Activated CD8-positive, alpha-beta memory T cell treated with anti-CD3 and anti-CD28 coated beads, Interleukin-2, amount 10 ng/mL, durations not matched to agents 7 days and 5 days (primary cell): ENCODE measurements at regions not wholly inside any gene's neighbourhood (a gene's known extent, or its start where the extent isn't known, plus 50 kb on each side); places are given as distances from the start of the nearest gene placed in this dataset.

ENCODE experiments used
- ATAC-seq: fragments of 150-1000 bp; cut with Tn5 transposase; one replicate; pipeline ENCODE4 v1.10.0; 2021; ENCODE audit warnings: moderate library complexity
- CTCF ChIA-PET: fragments of 350-600 bp; sonication (Branson Sonifier 250); formaldehyde crosslinking; loops from one replicate; lab custom pipeline; 2021; ENCODE audit warnings: antibody characterized with exemption; lab: Charles Lee
- DNase-seq: peaks from one replicate; pipeline ENCODE4 v3.0.0-alpha.2; 2020
- H3K27ac Mint-ChIP-seq: one replicate; pipeline ENCODE4 v1.8.0; 2021; ENCODE audit warnings: mild to moderate bottlenecking, mixed read lengths
- H3K27me3 Mint-ChIP-seq: one replicate; pipeline ENCODE4 v1.8.0; 2021; ENCODE audit warnings: mixed read lengths
- H3K36me3 Mint-ChIP-seq: one replicate; pipeline ENCODE4 v1.8.0; 2021; ENCODE audit warnings: mild to moderate bottlenecking, mixed read lengths
- H3K4me1 Mint-ChIP-seq: one replicate; pipeline ENCODE4 v1.8.0; 2021; ENCODE audit warnings: mixed read lengths
- H3K4me3 Mint-ChIP-seq: one replicate; pipeline ENCODE4 v1.8.0; 2021; ENCODE audit warnings: mild to moderate bottlenecking, moderate library complexity, mixed read lengths
- H3K9me3 Mint-ChIP-seq: one replicate; pipeline ENCODE4 v1.8.0; 2022; ENCODE audit warnings: low read depth, mixed read lengths

DNA sequence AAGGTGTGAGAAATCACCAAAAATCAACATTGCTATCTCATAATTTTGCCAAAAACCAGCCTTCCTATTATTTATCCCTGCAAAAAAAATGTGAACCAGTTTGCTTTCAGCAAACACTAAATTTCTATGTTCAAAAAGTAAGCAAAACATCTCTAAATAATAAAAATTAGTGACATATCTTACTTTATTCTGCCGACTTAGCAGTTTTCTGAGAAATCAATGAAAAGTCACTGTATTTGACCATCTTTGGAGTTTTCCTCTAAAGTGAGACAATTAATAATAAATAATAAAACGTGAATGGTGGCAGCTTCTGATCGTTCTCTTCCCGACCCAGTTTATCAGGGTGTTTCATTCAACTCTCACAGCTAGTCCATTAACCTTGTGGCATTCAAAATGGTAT is 158.6 kb upstream of the TARS1 start:
- DNase-seq = no peak
- no peak for ATAC-seq
- Mint-ChIP-seq H3K27me3 (no peaks in the 10 kb centered on the region), H3K4me1 (no peaks in the 10 kb centered on the region), H3K4me3 (no peak overlapping the region), H3K9me3 (no peaks in the 10 kb centered on the region), H3K36me3 (no peaks in the 10 kb centered on the region), H3K27ac (no peak overlapping the region)
- CTCF ChIA-PET = no interaction called here

DNA sequence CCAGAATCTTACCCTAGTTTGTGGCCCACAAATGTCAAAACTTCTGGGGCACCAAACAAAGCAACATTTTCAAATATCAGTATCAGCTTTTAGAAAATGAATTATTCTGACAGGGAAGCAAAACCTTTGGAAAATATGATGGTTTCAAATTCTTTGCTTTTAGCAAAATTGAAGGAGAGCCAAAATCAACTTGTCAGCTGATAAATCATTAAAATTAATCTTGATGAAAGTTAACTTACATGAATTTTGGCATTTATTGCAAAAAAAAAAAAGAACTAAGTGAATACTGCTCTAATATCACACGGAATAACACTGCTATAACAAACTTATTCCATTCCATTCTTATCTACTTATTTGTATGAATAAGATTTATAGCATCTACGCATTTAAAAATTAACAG is 158.1 kb upstream of the TARS1 start:
- Mint-ChIP-seq H3K9me3 (no peaks in the 10 kb centered on the region), H3K27me3 (no peaks in the 10 kb centered on the region), H3K27ac (no peak overlapping the region), H3K36me3 (no peaks in the 10 kb centered on the region), H3K4me3 (no peak overlapping the region), H3K4me1 (no peaks in the 10 kb centered on the region)
- DNase-seq = no peak
- ATAC-seq = no peak
- CTCF ChIA-PET = no interaction called here

DNA sequence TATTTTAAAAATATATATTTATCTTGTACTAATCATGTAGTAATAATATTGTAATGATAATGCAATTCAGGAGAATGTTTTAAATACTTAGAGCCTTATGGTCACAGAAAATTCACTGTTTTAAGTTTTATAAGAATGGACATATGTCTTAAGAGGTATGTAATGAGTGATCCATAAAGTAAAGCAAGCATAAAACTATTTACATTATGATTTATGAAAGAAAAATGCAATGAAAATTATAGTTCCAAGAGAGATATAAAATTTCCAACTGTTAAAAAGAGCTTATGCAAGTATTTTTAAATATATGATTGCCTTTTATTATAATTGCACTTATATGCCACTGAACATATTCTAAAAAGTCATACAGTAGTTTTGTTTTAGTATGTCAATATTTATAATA is 157.5 kb upstream of the TARS1 start:
- Mint-ChIP-seq H3K4me3 (no peak overlapping the region), H3K4me1 (no peaks in the 10 kb centered on the region), H3K27ac (no peak overlapping the region), H3K27me3 (no peaks in the 10 kb centered on the region), H3K36me3 (no peaks in the 10 kb centered on the region), H3K9me3 (no peaks in the 10 kb centered on the region)
- DNase-seq = no peak
- CTCF ChIA-PET = no interaction called here
- ATAC-seq = no peak

DNA sequence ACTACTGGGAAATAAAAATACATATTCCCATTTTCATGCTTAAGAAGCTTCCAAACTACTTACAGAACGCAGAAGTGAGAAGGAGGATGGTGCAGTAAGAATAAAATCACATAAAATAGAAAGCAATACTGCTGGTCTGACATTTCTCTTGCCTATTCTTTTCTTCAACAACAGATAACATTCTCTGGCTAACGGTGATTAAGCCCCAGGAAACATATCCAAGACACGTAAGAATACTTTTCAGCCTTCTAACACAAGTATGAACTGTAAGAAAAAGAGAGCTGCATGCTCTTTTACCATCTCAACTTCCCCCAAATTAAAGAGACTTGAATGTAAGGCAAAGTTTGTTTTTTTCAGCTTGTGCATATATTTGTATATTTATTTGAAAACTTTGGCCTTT is 156.1 kb upstream of the TARS1 start:
- Mint-ChIP-seq H3K27ac (no peak overlapping the region), H3K36me3 (no peaks in the 10 kb centered on the region), H3K4me1 (no peaks in the 10 kb centered on the region), H3K27me3 (no peaks in the 10 kb centered on the region), H3K4me3 (no peak overlapping the region), H3K9me3 (no peaks in the 10 kb centered on the region)
- ATAC-seq (no peak), DNase-seq (no peak)
- CTCF ChIA-PET = no interaction called here

DNA sequence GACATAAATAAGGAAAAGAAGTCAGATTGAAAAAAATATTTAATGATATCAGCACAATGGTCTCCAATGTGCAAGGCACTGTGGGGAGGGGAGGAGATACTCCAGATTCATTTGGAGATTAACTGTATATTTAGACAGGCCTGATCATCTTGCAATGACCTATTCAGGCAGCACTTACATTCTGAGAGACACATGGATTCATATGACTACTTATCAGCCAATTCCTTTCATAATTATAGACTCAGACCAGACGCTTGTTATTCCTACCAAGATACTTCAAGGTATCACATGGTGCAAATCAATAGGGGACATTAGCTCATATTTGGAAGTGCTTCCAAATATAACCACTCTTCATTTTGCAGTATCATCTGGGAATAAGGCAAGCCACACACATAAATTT is 153.5 kb upstream of the TARS1 start:
- ATAC-seq = no peak
- Mint-ChIP-seq H3K4me3 (no peak overlapping the region), H3K36me3 (no peaks in the 10 kb centered on the region), H3K9me3 (peaks cover 5% of the 10 kb centered on the region), H3K27ac (no peak overlapping the region), H3K27me3 (no peaks in the 10 kb centered on the region), H3K4me1 (no peaks in the 10 kb centered on the region)
- CTCF ChIA-PET = no interaction called here
- DNase-seq = no peak

DNA sequence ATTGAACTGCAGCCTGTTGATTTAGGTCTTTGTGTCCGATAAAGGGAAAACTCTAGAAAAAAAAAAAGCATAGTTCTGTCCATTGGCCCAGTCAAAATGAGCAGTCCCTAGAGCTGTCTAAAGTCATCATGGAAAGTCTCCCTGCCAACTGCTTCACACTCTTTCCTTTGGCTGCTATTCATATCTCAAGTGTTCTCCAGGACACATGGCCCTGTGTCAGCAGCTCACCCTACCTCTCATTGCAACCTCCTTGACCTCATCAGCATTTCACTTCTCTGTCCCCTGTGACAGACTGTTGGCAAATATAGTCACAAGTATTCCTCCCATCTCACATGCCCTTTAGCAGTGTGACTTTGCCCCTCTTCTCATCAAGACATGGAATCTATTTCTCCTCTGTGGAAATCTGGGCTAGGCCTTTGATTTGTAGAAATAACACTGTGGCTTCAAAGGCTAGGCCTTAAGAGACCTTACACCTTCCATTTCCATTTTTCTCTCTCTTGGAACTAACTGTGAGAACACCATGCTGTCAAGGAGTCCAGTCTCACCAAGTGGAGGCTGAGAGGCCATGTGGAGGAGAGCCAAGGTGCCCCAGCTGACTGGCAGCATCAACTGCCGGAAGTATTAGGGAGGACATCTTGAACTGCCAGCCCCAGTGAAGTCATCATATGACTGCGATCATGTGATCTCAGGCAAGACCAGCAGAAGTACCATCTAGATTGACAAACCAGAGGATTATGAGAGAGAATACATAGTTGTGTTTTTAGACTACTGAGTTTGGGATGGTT is 149.4 kb upstream of the TARS1 start:
- peaks cover 5% of the 10 kb centered on the region for H3K9me3 Mint-ChIP-seq
- H3K4me3 Mint-ChIP-seq = no peak overlapping the region
- H3K4me1 Mint-ChIP-seq = no peaks in the 10 kb centered on the region
- DNase-seq (no peak), ATAC-seq (no peak)
- no peaks in the 10 kb centered on the region for H3K27me3 Mint-ChIP-seq
- H3K27ac Mint-ChIP-seq = no peak overlapping the region
- no peaks in the 10 kb centered on the region for H3K36me3 Mint-ChIP-seq
- CTCF ChIA-PET = no interaction called here

DNA sequence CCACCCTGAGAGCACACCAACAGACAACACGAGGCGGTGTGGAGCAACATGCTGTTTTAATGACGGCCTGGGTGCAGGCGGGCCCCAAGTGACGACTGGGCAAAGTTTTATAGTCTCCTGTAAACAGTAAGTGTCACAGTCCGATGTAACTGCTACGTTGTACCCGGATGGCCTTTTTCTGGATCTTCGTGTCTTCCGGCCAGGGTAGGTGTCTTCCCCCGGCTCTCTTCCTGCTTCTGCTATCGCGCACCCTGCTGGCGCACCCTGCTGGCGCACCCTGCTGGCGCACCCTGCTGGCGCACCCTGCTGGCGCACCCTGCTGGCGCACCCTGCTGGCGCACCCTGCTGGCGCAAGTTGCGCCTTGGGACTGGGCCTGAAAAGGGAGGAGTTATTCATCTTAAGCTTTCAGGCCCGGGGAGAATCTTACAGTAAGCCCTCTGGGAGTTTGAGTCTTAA is 143.0 kb upstream of the TARS1 start:
- H3K27me3 Mint-ChIP-seq = peaks cover 2% of the 10 kb centered on the region

DNA sequence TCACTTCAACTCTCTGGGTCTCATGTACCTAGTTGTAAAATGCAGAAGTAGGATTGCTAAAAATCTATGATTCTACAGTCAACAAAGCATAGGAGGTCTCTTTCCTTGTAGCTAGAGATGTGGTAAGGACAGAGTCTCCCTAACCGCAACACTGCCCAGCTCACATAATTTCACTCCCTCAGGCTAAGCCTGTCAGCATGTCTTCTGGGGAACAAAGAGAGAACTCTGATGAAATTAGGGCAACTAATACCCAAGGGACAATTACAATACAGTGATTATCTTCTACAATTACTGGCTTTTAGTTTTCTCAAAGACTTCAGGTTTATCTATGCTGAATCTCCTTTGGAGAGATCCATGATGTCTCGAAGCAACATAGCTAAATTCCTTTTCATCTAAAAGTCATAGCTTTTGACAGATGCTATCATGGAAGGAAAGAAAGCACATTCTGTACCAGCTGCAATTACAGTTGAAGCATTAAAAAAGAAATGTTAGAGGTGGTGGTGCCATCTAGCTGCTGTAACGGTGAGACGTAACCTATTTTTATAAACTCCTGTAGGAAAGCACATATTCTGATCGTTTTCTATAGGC is 141.1 kb upstream of the TARS1 start:
- no peaks in the 10 kb centered on the region for H3K36me3 Mint-ChIP-seq
- CTCF ChIA-PET = no interaction called here
- peaks cover 2% of the 10 kb centered on the region for H3K27me3 Mint-ChIP-seq
- no peak overlapping the region for H3K27ac Mint-ChIP-seq
- DNase-seq (no peak), ATAC-seq (no peak)
- no peaks in the 10 kb centered on the region for H3K9me3 Mint-ChIP-seq
- no peak overlapping the region for H3K4me3 Mint-ChIP-seq
- no peaks in the 10 kb centered on the region for H3K4me1 Mint-ChIP-seq

More for the DNA sequence above, 143.0 kb upstream of the TARS1 start:
- CTCF ChIA-PET = no interaction called here
- ATAC-seq = no peak
- no peak overlapping the region for H3K27ac Mint-ChIP-seq
- no peaks in the 10 kb centered on the region for H3K4me1 Mint-ChIP-seq
- no peaks in the 10 kb centered on the region for H3K9me3 Mint-ChIP-seq
- H3K4me3 Mint-ChIP-seq = no peak overlapping the region
- no peaks in the 10 kb centered on the region for H3K36me3 Mint-ChIP-seq
- no peak for DNase-seq

DNA sequence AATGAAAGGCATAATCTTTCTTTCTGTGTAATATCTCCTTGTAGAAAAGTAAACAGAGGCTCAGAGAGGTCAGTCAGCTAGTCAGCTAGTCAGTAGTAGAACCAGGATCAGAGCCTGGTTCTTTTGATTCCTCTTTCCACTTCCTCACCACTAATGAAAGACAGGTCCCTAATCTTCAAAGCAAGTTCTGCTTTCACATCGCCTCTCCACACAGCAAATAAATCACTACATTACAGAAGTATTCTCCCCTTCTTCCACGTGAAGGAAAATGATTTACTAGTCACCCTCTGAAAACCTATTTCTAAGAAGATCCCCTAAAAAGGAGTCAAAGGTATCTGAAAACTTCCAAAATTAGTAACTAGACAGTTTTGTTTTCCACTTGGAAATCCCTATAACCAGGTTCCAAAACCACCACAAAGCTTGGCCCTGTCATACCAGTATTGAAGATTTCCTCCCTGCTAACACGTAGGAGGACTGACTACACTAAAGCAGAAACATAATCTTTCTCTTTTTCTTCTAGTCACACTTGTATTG is 140.5 kb upstream of the TARS1 start:
- no peak overlapping the region for H3K4me3 Mint-ChIP-seq
- no peaks in the 10 kb centered on the region for H3K36me3 Mint-ChIP-seq
- CTCF ChIA-PET = no interaction called here
- ATAC-seq (no peak), DNase-seq (no peak)
- H3K27me3 Mint-ChIP-seq = peaks cover 2% of the 10 kb centered on the region
- no peaks in the 10 kb centered on the region for H3K4me1 Mint-ChIP-seq
- no peaks in the 10 kb centered on the region for H3K9me3 Mint-ChIP-seq
- no peak overlapping the region for H3K27ac Mint-ChIP-seq

DNA sequence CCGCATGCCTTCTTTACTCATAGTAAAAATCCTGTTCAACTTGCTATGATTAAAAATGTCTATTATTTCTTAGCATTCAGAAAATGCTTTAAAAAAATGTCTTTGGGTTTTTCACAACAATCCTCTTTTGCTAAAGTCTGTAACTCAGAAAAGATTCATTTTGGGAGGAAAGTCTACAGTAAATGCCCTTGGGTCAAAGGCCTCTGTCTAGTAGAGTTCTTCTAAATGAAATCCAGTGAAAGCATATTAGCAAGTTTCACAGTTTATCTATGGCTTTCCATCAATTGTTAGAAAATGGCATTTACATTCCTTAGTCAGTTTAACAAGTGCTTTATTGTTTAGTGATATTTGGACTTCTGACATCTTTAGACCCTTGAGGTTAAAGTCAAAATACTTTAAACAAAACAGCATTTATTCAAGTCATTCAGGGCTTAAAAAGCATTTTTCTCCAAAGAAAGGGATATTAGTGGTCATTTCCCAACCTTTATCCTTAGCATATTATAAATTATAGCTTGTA is 137.1 kb upstream of the TARS1 start:
- CTCF ChIA-PET = no interaction called here

DNA sequence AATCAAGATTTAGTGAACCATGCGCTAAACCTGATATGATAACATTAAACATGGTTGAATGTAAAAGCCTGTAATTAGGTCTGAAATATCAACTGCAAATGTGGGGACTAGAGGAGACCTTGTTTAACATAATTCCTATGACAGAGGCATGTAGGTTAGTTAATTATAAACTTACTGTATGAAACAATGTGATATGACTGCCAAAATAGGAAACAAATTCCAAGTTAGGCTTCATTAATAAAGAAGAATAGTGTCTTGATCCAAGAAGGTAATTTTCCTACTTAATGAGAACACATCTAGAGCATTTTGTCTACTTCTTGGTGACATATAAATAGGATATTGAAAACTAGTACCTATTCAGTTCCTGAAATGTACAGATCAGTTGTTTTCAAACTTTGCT is 136.2 kb upstream of the TARS1 start:
- CTCF ChIA-PET = no interaction called here
- Mint-ChIP-seq H3K27me3 (no peaks in the 10 kb centered on the region), H3K36me3 (no peaks in the 10 kb centered on the region)

More for the DNA sequence above, 137.1 kb upstream of the TARS1 start:
- no peaks in the 10 kb centered on the region for H3K4me1 Mint-ChIP-seq
- no peak overlapping the region for H3K4me3 Mint-ChIP-seq
- H3K27ac Mint-ChIP-seq = no peak overlapping the region
- H3K9me3 Mint-ChIP-seq = no peaks in the 10 kb centered on the region
- H3K36me3 Mint-ChIP-seq = no peaks in the 10 kb centered on the region
- ATAC-seq (no peak), DNase-seq (no peak)
- H3K27me3 Mint-ChIP-seq = peaks cover 2% of the 10 kb centered on the region

DNA sequence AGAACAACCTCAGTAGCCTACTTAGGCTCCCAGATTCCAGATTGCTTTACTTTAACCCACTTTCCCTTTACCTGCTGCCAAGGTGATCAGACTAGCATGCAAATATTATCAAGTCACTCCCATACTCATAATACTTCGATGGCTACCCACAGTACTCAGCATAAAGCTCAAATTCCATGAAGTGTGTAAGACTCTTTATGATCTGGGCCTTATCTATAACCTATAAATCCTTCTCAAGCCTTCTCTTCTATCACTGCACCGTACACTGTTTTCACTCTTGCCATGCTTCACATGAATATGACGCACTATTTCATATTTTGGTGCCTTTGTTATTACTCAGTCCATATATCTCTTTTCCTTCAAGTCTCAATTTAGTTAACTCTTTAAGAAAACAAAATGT is 135.2 kb upstream of the TARS1 start:
- H3K9me3 Mint-ChIP-seq = no peaks in the 10 kb centered on the region
- no peak overlapping the region for H3K27ac Mint-ChIP-seq
- no peaks in the 10 kb centered on the region for H3K36me3 Mint-ChIP-seq
- H3K4me1 Mint-ChIP-seq = no peaks in the 10 kb centered on the region
- H3K27me3 Mint-ChIP-seq = no peaks in the 10 kb centered on the region
- no peak for ATAC-seq
- DNase-seq = no peak
- CTCF ChIA-PET = no interaction called here
- no peak overlapping the region for H3K4me3 Mint-ChIP-seq

More for the DNA sequence above, 136.2 kb upstream of the TARS1 start:
- H3K4me1 Mint-ChIP-seq = no peaks in the 10 kb centered on the region
- no peak for DNase-seq
- H3K4me3 Mint-ChIP-seq = no peak overlapping the region
- H3K9me3 Mint-ChIP-seq = no peaks in the 10 kb centered on the region
- ATAC-seq = no peak
- H3K27ac Mint-ChIP-seq = no peak overlapping the region

DNA sequence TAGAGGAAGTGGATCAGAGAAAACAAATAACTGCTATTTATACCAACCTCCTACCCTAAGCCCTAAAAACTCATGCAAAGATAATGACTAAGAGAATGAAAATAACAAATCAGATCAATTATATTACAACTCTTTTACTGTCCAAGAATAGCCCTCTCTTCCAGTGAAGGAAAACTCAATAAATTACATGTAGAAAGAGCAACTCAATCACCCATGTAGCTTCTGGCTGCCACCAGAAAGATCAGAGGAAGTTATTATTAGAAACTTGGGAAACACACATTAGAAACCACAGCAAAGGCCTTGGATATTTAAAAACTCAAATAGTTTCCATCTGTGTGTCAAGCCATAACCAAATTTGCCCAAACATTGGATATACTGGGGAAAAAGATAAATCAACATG is 134.0 kb upstream of the TARS1 start:
- Mint-ChIP-seq H3K4me1 (no peaks in the 10 kb centered on the region), H3K9me3 (peaks cover 3% of the 10 kb centered on the region), H3K36me3 (no peaks in the 10 kb centered on the region), H3K27me3 (no peaks in the 10 kb centered on the region), H3K4me3 (no peak overlapping the region), H3K27ac (no peak overlapping the region)
- CTCF ChIA-PET = no interaction called here
- ATAC-seq (no peak), DNase-seq (no peak)

DNA sequence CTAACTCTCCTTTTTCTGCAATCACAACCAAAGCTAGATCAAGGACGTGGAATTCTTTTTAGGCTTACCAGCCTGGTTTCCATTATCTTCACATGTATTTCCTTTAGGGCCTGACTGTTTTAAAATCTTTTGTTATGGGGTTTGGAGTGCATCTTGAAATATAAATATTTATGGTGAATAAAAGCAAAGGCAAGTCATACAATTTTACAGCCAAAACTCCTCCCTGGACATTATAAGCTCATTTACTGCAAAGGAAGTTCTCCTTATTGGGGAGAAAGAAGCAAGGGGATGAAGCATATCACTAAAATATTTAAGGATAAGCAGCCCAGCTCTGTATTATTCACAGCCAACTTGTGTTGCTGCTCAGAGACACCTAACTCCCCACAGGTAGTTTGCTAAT is 132.2 kb upstream of the TARS1 start:
- CTCF ChIA-PET = no interaction called here
- Mint-ChIP-seq H3K36me3 (no peaks in the 10 kb centered on the region), H3K4me1 (no peaks in the 10 kb centered on the region), H3K27ac (no peak overlapping the region), H3K27me3 (no peaks in the 10 kb centered on the region), H3K4me3 (no peak overlapping the region), H3K9me3 (peaks cover 3% of the 10 kb centered on the region)
- no peak for DNase-seq
- no peak for ATAC-seq
